ENCODE measurements at regions not wholly inside any gene's neighbourhood (a gene's known extent, or its start where the extent isn't known, plus 50 kb on each side); places are given as distances from the start of the nearest gene placed in this dataset.
"Not testable (repeated sequence)": the region's sequence is repeated elsewhere in the genome, so short reads cannot be mapped to it uniquely, and the experiment has no call there.

- Histone ChIP-seq H3K4me1 (no peaks in the 10 kb centered on the region), H3K9me3 (no peaks in the 10 kb centered on the region), H3K27ac (no peak overlapping the region), H3K27me3 (no peaks in the 10 kb centered on the region), H3K4me3 (no peak overlapping the region), H3K36me3 (no peaks in the 10 kb centered on the region)
- TF ChIP-seq CTCF (IDR thresholded peaks at IDR 0.05) (no peak), POLR2A (IDR thresholded peaks at IDR 0.05) (no peak)
- no peak for DNase-seq
Measured at GRCh38 chr3:18527691-18528090, 102.6 kb upstream of the SATB1 start.

DNA sequence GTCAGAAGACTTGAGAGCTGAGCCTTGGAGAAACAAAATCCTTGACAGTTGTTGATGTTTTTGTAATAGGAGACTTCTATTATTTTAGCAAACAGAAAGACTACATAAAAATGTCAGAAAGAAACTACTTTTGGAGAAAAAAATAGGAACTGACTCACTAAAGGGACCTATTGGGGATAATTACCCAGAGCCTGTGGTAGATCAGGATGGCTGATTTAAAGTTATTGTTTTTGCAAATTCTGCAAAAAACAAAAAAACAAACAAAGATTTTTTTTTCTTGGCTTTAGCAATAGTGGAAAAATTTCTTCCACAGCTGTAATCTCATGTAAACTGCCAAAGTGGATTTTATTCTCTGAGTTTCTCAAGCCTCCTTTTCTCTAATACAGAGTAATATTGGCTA lies 101.5 kb upstream of the SATB1 start:
- Histone ChIP-seq H3K9me3 (no peaks in the 10 kb centered on the region), H3K4me3 (no peak overlapping the region), H3K27me3 (no peaks in the 10 kb centered on the region), H3K36me3 (no peaks in the 10 kb centered on the region), H3K4me1 (no peaks in the 10 kb centered on the region), H3K27ac (no peak overlapping the region)
- no peak for DNase-seq
- TF ChIP-seq CTCF (IDR thresholded peaks at IDR 0.05) = no peak

- H3K4me1 ChIP-seq, H3K9me3 ChIP-seq, H3K27ac ChIP-seq, H3K36me3 ChIP-seq, H3K27me3 ChIP-seq, H3K4me3 ChIP-seq, DNase-seq: not testable (repeated sequence)
Measured at GRCh38 chr3:18516170-18516569, 91.0 kb upstream of the SATB1 start.

- H3K9me3 ChIP-seq = no peaks in the 10 kb centered on the region
- H3K27me3 ChIP-seq = no peaks in the 10 kb centered on the region
- H3K4me1 ChIP-seq = no peaks in the 10 kb centered on the region
- TF ChIP-seq POLR2A (IDR thresholded peaks at IDR 0.05) (no peak), CTCF (IDR thresholded peaks at IDR 0.05) (no peak)
- H3K27ac ChIP-seq = no peak overlapping the region
- no peak for DNase-seq
- no peak overlapping the region for H3K4me3 ChIP-seq
- H3K36me3 ChIP-seq = no peaks in the 10 kb centered on the region
Measured at GRCh38 chr3:18513091-18513490, 88.0 kb upstream of the SATB1 start.

DNA sequence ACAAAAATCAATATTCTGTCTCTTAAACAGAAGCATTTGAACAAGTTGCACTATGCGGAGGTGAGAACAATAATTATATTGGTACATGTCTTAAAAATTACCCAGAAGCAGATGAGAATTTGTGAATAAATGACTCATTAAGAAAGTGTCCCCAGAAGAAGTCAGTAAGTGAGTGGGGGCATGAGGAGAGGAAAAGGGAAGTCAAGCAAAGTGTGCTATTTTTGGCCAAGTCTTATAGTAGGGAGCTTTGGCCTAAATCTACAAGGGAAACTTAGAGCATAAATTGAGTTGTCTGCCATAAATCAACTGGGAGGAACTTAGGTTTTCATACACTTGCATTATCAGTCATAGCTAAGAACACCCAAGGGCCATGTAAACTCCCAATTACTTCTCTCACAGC lies 86.9 kb upstream of the SATB1 start:
- no peak overlapping the region for H3K4me3 ChIP-seq
- no peak for TF ChIP-seq CTCF (IDR thresholded peaks at IDR 0.05)
- no peak for TF ChIP-seq POLR2A (IDR thresholded peaks at IDR 0.05)
- no peak overlapping the region for H3K27ac ChIP-seq
- no peaks in the 10 kb centered on the region for H3K9me3 ChIP-seq
- no peaks in the 10 kb centered on the region for H3K4me1 ChIP-seq
- H3K36me3 ChIP-seq = no peaks in the 10 kb centered on the region
- H3K27me3 ChIP-seq = no peaks in the 10 kb centered on the region
- no peak for DNase-seq

- Histone ChIP-seq H3K27me3 (no peaks in the 10 kb centered on the region), H3K9me3 (no peaks in the 10 kb centered on the region), H3K4me3 (no peak overlapping the region), H3K27ac (no peak overlapping the region), H3K36me3 (no peaks in the 10 kb centered on the region), H3K4me1 (no peaks in the 10 kb centered on the region)
- no peak for DNase-seq
- TF ChIP-seq CTCF (IDR thresholded peaks at IDR 0.05) (no peak), POLR2A (IDR thresholded peaks at IDR 0.05) (no peak)
Measured at GRCh38 chr3:18510947-18511346, 85.8 kb upstream of the SATB1 start.

Measured in Peyer's patch (tissue), 4 donors.